Keratinocyte (primary cell): ENCODE measurements at regions not wholly inside any gene's neighbourhood (a gene's known extent, or its start where the extent isn't known, plus 50 kb on each side); places are given as distances from the start of the nearest gene placed in this dataset.

Experiments
- DNase-seq: peaks from one replicate; pipeline ENCODE4 v3.0.0-alpha.2; 2011; ENCODE audit warnings: low read depth, missing footprints, low spot score
- FAIRE-seq: peaks from 2 replicates; lab custom pipeline; 2011; peaks lifted over from hg19 to GRCh38; lab: Jason Lieb, UNC
- H2AFZ ChIP-seq: 2 replicates; pipeline ENCODE4 v1.6.0; 2012; ENCODE audit warnings: low read length, control low read depth, inconsistent platforms; ENCODE audit not compliant: control insufficient read depth
- H3K27ac ChIP-seq: 2 replicates; pipeline ENCODE4 v1.5.1; 2011; ENCODE audit warnings: low read length; ENCODE audit not compliant: control insufficient read depth, insufficient read depth
- H3K27me3 ChIP-seq: 3 replicates; pipeline ENCODE4 v1.6.0; 2011; ENCODE audit warnings: low read length; ENCODE audit not compliant: control insufficient read depth, insufficient read depth; ENCODE audit errors: extremely low read depth
- H3K36me3 ChIP-seq, 2 experiments: 2 replicates in 1 of 2; 3 replicates in 1 of 2; pipeline ENCODE4 v1.5.1; 2011; ENCODE audit warnings: low read length in 2 of 2, mild to moderate bottlenecking in 1 of 2; ENCODE audit not compliant: control insufficient read depth in 2 of 2, insufficient read depth in 2 of 2; ENCODE audit errors: extremely low read depth in 1 of 2
- H3K4me1 ChIP-seq: 3 replicates; pipeline ENCODE4 v1.5.1; 2011; ENCODE audit warnings: low read length; ENCODE audit not compliant: control insufficient read depth, insufficient read depth; ENCODE audit errors: extremely low read depth
- H3K4me2 ChIP-seq: 3 replicates; pipeline ENCODE4 v1.6.0; 2011; ENCODE audit warnings: low read depth, low read length; ENCODE audit not compliant: control insufficient read depth, insufficient read depth; ENCODE audit errors: extremely low read depth
- H3K4me3 ChIP-seq, 3 experiments: fragments of 200-600 bp in 1 of 3; sonication (generic) in 1 of 3; 2 replicates in 2 of 3; 3 replicates in 1 of 3; pipeline ENCODE4 v1.5.1; 2011 to 2016; ENCODE audit warnings: low read length in 3 of 3, mild to moderate bottlenecking in 3 of 3, control low read depth in 2 of 3, inconsistent platforms in 1 of 3, low read depth in 1 of 3, mixed read lengths in 1 of 3, mixed run types in 1 of 3, moderate library complexity in 1 of 3; ENCODE audit not compliant: control insufficient read depth in 2 of 3, insufficient read depth in 2 of 3; ENCODE audit errors: extremely low read depth in 1 of 3
- H3K79me2 ChIP-seq: 2 replicates; pipeline ENCODE4 v1.6.0; 2012; ENCODE audit warnings: low read length; ENCODE audit not compliant: control insufficient read depth, insufficient read depth
- H3K9ac ChIP-seq: 3 replicates; pipeline ENCODE4 v1.6.0; 2011; ENCODE audit warnings: low read length; ENCODE audit not compliant: control insufficient read depth, insufficient read depth; ENCODE audit errors: extremely low read depth
- H3K9me1 ChIP-seq: 3 replicates; pipeline ENCODE4 v1.6.0; 2011; ENCODE audit warnings: low read length; ENCODE audit not compliant: control insufficient read depth, insufficient read depth; ENCODE audit errors: extremely low read depth
- H3K9me3 ChIP-seq: 2 replicates; pipeline ENCODE4 v1.5.1; 2012; ENCODE audit warnings: low read depth, low read length; ENCODE audit not compliant: control insufficient read depth
- H4K20me1 ChIP-seq: 3 replicates; pipeline ENCODE4 v1.6.0; 2011; ENCODE audit warnings: low read length; ENCODE audit not compliant: control insufficient read depth, insufficient read depth; ENCODE audit errors: extremely low read depth
- CTCF ChIP-seq, 3 experiments: IDR thresholded peaks in 1 of 3; conservative IDR thresholded peaks in 1 of 3; optimal IDR thresholded peaks in 1 of 3; 2 replicates in 2 of 3; 3 replicates in 1 of 3; pipeline versions ENCODE3 to v1.5.1; 2011; ENCODE audit warnings: low read length in 3 of 3, mild to moderate bottlenecking in 3 of 3, moderate library complexity in 2 of 3, control low read depth in 1 of 3, inconsistent platforms in 1 of 3; ENCODE audit not compliant: insufficient read depth in 2 of 3; ENCODE audit errors: extremely low read depth in 1 of 3
- EZH2 ChIP-seq: IDR thresholded peaks from one replicate; pipeline ENCODE4 v1.6.1; 2012; ENCODE audit warnings: inconsistent platforms, mild to moderate bottlenecking, low read length, moderate library complexity
- dilution Hi-C: fragments of 300-500 bp; cut with MboI; formaldehyde crosslinking; loops from one replicate; pipeline ENCODE4 v1.7.0; 2020; ENCODE audit warnings: low sequenced_read_pairs; ENCODE audit not compliant: extremely low pct_ligation_motif_present

GRCh38 chr17:14813649-14814370, 451.3 kb downstream of the PMP22 start:
- no peak overlapping the region for H2AFZ ChIP-seq
- dilution Hi-C loops, result no loop called here
- H3K36me3 ChIP-seq, result no peaks in the 10 kb centered on the region
- H3K9me1 ChIP-seq, result no peaks in the 10 kb centered on the region
- no peaks in the 10 kb centered on the region for H4K20me1 ChIP-seq
- H3K9ac ChIP-seq, result no peak overlapping the region
- no peak for DNase-seq
- H3K4me3 ChIP-seq, result no peak overlapping the region
- no peaks in the 10 kb centered on the region for H3K27me3 ChIP-seq
- H3K79me2 ChIP-seq, result no peaks in the 10 kb centered on the region
- no peak overlapping the region for H3K4me2 ChIP-seq
- TF ChIP-seq EZH2 (no peak), CTCF (optimal IDR thresholded peaks at IDR 0.05 in 1 of 3, IDR thresholded peaks at IDR 0.05 in 1 of 3, conservative IDR thresholded peaks at IDR 0.05 in 1 of 3; ENCODE audit: extremely low read depth in 1 of 3, insufficient read depth in 2 of 3, low read length in 3 of 3) (no peak)
- no peak overlapping the region for H3K27ac ChIP-seq
- peaks cover 2% of the 10 kb centered on the region for H3K9me3 ChIP-seq
- FAIRE-seq, result no peak
- H3K4me1 ChIP-seq, result peaks cover 6% of the 10 kb centered on the region

GRCh38 chr17:14808425-14808824, 456.7 kb downstream of the PMP22 start:
- dilution Hi-C loops, result no loop called here
- H3K27ac ChIP-seq, result no peak overlapping the region

More at GRCh38 chr17:14808425-14808824, 456.7 kb downstream of the PMP22 start:
- Histone ChIP-seq H3K36me3 (no peaks in the 10 kb centered on the region), H3K79me2 (no peaks in the 10 kb centered on the region), H4K20me1 (no peaks in the 10 kb centered on the region), H3K9me3 (no peaks in the 10 kb centered on the region), H3K9me1 (no peaks in the 10 kb centered on the region), H3K27me3 (no peaks in the 10 kb centered on the region), H3K4me1 (no peaks in the 10 kb centered on the region), H3K9ac (no peak overlapping the region), H2AFZ (no peak overlapping the region), H3K4me3 (no peak overlapping the region), H3K4me2 (no peak overlapping the region)
- DNase-seq, result no peak
- FAIRE-seq, result no peak
- TF ChIP-seq CTCF (optimal IDR thresholded peaks at IDR 0.05 in 1 of 3, IDR thresholded peaks at IDR 0.05 in 1 of 3, conservative IDR thresholded peaks at IDR 0.05 in 1 of 3; ENCODE audit: extremely low read depth in 1 of 3, insufficient read depth in 2 of 3, low read length in 3 of 3), result no peak
- no peak for TF ChIP-seq EZH2
